Panc1 (cell line): ENCODE measurements at regions not wholly inside any gene's neighbourhood (a gene's known extent, or its start where the extent isn't known, plus 50 kb on each side); places are given as distances from the start of the nearest gene placed in this dataset.

ENCODE experiments used
- ATAC-seq: fragments of 200-7000 bp; cut with Tn5 transposase; 2 replicates; pipeline ENCODE4 v1.9.1; 2020; ENCODE audit warnings: mild to moderate bottlenecking, moderate library complexity
- BruUV-seq: library from RNA; stranded (reverse); fragments of 400-500 nt; replicated peaks from 2 replicates; lab custom pipeline; 2021; lab: Mats Ljungman, UMichigan
- CTCF ChIA-PET: fragments of 300-600 bp; sonication (Branson Sonifier 250); formaldehyde crosslinking; loops from one replicate; lab custom pipeline; 2022; ENCODE audit warnings: antibody characterized with exemption; lab: Charles Lee
- POLR2A ChIA-PET: fragments of 300-600 bp; sonication (Branson Sonifier 250); formaldehyde crosslinking; loops from one replicate; lab custom pipeline; 2022; ENCODE audit warnings: antibody characterized with exemption; lab: Charles Lee
- DNase-seq: peaks from one replicate; pipeline ENCODE4 v3.0.0-alpha.2; 2010; ENCODE audit warnings: low read depth, low spot score
- H3K27ac ChIP-seq: 2 replicates; pipeline ENCODE4 v1.5.1; 2011; ENCODE audit warnings: mild to moderate bottlenecking, low read length, inconsistent platforms
- H3K27me3 ChIP-seq: fragments of 200-500 bp; sonication (Bioruptor generic); 2 replicates; pipeline ENCODE4 v1.6.0; 2014; ENCODE audit warnings: low read length, inconsistent platforms; ENCODE audit not compliant: control insufficient read depth, insufficient read depth
- H3K36me3 ChIP-seq: fragments of 200-500 bp; sonication (Bioruptor generic); 2 replicates; pipeline ENCODE4 v1.5.1; 2014; ENCODE audit warnings: inconsistent platforms, mild to moderate bottlenecking, low read length, moderate library complexity; ENCODE audit not compliant: control insufficient read depth, insufficient read depth
- H3K4me1 ChIP-seq: 2 replicates; pipeline ENCODE4 v1.5.1; 2011; ENCODE audit warnings: inconsistent platforms, mild to moderate bottlenecking, low read length, moderate library complexity; ENCODE audit not compliant: control insufficient read depth, insufficient read depth
- H3K4me3 ChIP-seq, 2 experiments: 2 replicates each; pipeline ENCODE4 v1.5.1; 2011 to 2012; ENCODE audit warnings: low read depth in 2 of 2, low read length in 2 of 2, mild to moderate bottlenecking in 2 of 2, inconsistent platforms in 1 of 2, moderate library complexity in 1 of 2
- H3K9me3 ChIP-seq: fragments of 200-500 bp; sonication (Bioruptor generic); 2 replicates; pipeline ENCODE4 v1.5.1; 2014; ENCODE audit warnings: low read depth, mild to moderate bottlenecking, inconsistent platforms, low read length, moderate library complexity; ENCODE audit not compliant: control insufficient read depth, insufficient read depth
- CTCF ChIP-seq: fragments of 450-650 bp; IDR thresholded peaks from 2 replicates; pipeline ENCODE4 v1.5.1; 2017; ENCODE audit warnings: mild to moderate bottlenecking
- POLR2AphosphoS5 ChIP-seq: IDR thresholded peaks from 2 replicates; pipeline ENCODE4 v1.6.1; 2012; ENCODE audit warnings: mild to moderate bottlenecking, low read depth, low read length, moderate library complexity
- REST ChIP-seq, 2 experiments: IDR thresholded peaks; 2 replicates each; pipeline ENCODE4 v1.6.1; 2011 to 2012; ENCODE audit warnings: low read depth in 2 of 2, control low read depth in 1 of 2, low read length in 1 of 2, mild to moderate bottlenecking in 1 of 2, moderate library complexity in 1 of 2; ENCODE audit not compliant: insufficient read depth in 1 of 2
- SIN3A ChIP-seq: IDR thresholded peaks from 2 replicates; pipeline ENCODE4 v1.6.1; 2012; ENCODE audit warnings: low read depth, mild to moderate bottlenecking, low read length, moderate library complexity, borderline replicate concordance; ENCODE audit not compliant: insufficient read depth
- TCF7L2 ChIP-seq: IDR thresholded peaks from 2 replicates; pipeline ENCODE4 v1.6.1; 2011; ENCODE audit warnings: mild to moderate bottlenecking, low read depth, low read length, inconsistent platforms
- in situ Hi-C: cut with HindIII; loops from 2 replicates; pipeline ENCODE4 v1.10.0; 2016; ENCODE audit warnings: low sequenced_read_pairs, low pct_unique_long_range_greater_than_20kb
- intact Hi-C: fragments of 100-400 bp; cut with micrococcal nuclease; formaldehyde crosslinking; loops from one replicate; pipeline ENCODE4 v1.10.0; 2022; ENCODE audit not compliant: unreplicated experiment

- no peak for DNase-seq
- H3K27me3 ChIP-seq, result no peaks in the 10 kb centered on the region
- no TSS peak for BruUV-seq
- POLR2A ChIA-PET, result no interaction called here
- intact Hi-C loops (no loop called here), in situ Hi-C loops (no loop called here)
- CTCF ChIA-PET, result no interaction called here
- no peak overlapping the region for H3K27ac ChIP-seq
- TF ChIP-seq TCF7L2 (no peak), POLR2AphosphoS5 (no peak), REST (IDR thresholded peaks at IDR 0.05; ENCODE audit: insufficient read depth in 1 of 2, low read depth in 2 of 2, low read length in 1 of 2) (no peak), SIN3A (no peak), CTCF (no peak)
- no peak for ATAC-seq
- H3K4me1 ChIP-seq, result no peaks in the 10 kb centered on the region
- H3K4me3 ChIP-seq, result no peak overlapping the region
- no peaks in the 10 kb centered on the region for H3K9me3 ChIP-seq
- H3K36me3 ChIP-seq, result no peaks in the 10 kb centered on the region
These were observed 118.6 kb upstream of the COL5A1 start for GRCh38 chr9:134522976-134523375.

GRCh38 chr9:134525070-134525815 is 116.4 kb upstream of the COL5A1 start:
- TF ChIP-seq TCF7L2 (no peak), CTCF (no peak), SIN3A (no peak), REST (IDR thresholded peaks at IDR 0.05; ENCODE audit: insufficient read depth in 1 of 2, low read depth in 2 of 2, low read length in 1 of 2) (no peak), POLR2AphosphoS5 (no peak)
- ChIA-PET CTCF (no interaction called here), POLR2A (no interaction called here)
- no peak for DNase-seq
- Histone ChIP-seq H3K4me1 (no peaks in the 10 kb centered on the region), H3K4me3 (no peak overlapping the region), H3K36me3 (no peaks in the 10 kb centered on the region; the same call in 1 of the 2 replicates), H3K9me3 (no peaks in the 10 kb centered on the region), H3K27ac (no peak overlapping the region), H3K27me3 (no peaks in the 10 kb centered on the region)
- in situ Hi-C loops (no loop called here), intact Hi-C loops (no loop called here)
- no peak for ATAC-seq
- no TSS peak for BruUV-seq
